Uterus (tissue), 2 donors: ENCODE measurements at regions not wholly inside any gene's neighbourhood (a gene's known extent, or its start where the extent isn't known, plus 50 kb on each side); places are given as distances from the start of the nearest gene placed in this dataset.

ENCODE experiments used
- POLR2A ChIP-seq, 2 donors: fragments of 450-650 bp; IDR thresholded peaks; one replicate each; pipeline ENCODE4 v1.6.1; 2016; ENCODE audit warnings: antibody characterized with exemption in 2 of 2, mild to moderate bottlenecking in 1 of 2, moderate library complexity in 1 of 2
- TF ChIP-seq, protein P1 (sequence below), 4 experiments: fragments of 200-600 bp in 2 of 4; fragments of 450-650 bp in 2 of 4; sonication (generic) in 2 of 4; IDR thresholded peaks; one replicate each; pipeline ENCODE4 v1.5.1; 2016 to 2019; ENCODE audit warnings: antibody characterized with exemption in 4 of 4, mild to moderate bottlenecking in 2 of 4, moderate library complexity in 1 of 4

DNA sequence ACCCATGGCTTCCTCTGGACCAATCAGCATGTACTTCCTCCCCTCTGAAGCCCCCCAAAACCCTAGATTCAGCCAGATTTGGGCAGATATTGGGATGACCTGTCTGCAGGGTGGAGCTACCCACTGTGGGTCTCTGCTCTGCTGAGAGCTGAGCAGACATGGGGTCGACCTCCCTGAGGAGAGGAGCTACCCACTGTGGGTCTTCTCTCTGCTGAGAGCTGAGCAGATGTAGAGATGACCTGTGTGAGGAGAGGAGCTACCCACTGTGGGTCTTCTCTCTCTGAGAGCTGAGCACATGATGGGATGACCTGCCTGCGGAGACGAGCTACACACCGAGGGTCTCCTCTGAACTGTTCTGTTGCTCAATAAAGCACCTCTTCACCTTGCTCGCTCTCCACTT is 89.6 kb downstream of the CAVIN4 start:
- TF ChIP-seq, protein P1, sequence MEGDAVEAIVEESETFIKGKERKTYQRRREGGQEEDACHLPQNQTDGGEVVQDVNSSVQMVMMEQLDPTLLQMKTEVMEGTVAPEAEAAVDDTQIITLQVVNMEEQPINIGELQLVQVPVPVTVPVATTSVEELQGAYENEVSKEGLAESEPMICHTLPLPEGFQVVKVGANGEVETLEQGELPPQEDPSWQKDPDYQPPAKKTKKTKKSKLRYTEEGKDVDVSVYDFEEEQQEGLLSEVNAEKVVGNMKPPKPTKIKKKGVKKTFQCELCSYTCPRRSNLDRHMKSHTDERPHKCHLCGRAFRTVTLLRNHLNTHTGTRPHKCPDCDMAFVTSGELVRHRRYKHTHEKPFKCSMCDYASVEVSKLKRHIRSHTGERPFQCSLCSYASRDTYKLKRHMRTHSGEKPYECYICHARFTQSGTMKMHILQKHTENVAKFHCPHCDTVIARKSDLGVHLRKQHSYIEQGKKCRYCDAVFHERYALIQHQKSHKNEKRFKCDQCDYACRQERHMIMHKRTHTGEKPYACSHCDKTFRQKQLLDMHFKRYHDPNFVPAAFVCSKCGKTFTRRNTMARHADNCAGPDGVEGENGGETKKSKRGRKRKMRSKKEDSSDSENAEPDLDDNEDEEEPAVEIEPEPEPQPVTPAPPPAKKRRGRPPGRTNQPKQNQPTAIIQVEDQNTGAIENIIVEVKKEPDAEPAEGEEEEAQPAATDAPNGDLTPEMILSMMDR (IDR thresholded peaks at IDR 0.05), result no peak
- TF ChIP-seq POLR2A (IDR thresholded peaks at IDR 0.05), result no peak
